IMR-90 (cell line): ENCODE measurements at regions not wholly inside any gene's neighbourhood (a gene's known extent, or its start where the extent isn't known, plus 50 kb on each side); places are given as distances from the start of the nearest gene placed in this dataset.

Experiments
- ATAC-seq: fragments of 200-7000 bp; cut with Tn5 transposase; 2 replicates; pipeline ENCODE4 v1.9.1; 2020; ENCODE audit warnings: low read depth, mild to moderate bottlenecking, moderate library complexity
- BruUV-seq: library from RNA; stranded (reverse); fragments of 400-500 nt; replicated peaks from 2 replicates; lab custom pipeline; 2021; lab: Mats Ljungman, UMichigan
- CTCF ChIA-PET: fragments of 300-600 bp; formaldehyde crosslinking; extraction: SDS; loops from one replicate; lab custom pipeline; 2021; ENCODE audit warnings: antibody characterized with exemption; lab: Yijun Ruan, JAX
- POLR2A ChIA-PET: fragments of 300-600 bp; sonication (Branson Sonifier 250); formaldehyde crosslinking; loops from one replicate; lab custom pipeline; 2022; ENCODE audit warnings: antibody characterized with exemption; ENCODE audit not compliant: unreplicated experiment; lab: Charles Lee
- DNase-seq: peaks from one replicate; pipeline ENCODE4 v3.0.0; 2013
- H2AFZ ChIP-seq: replicated peaks from 2 replicates; pipeline ENCODE3; 2013; ENCODE audit warnings: low read length, mild to moderate bottlenecking; ENCODE audit not compliant: poor library complexity
- H2AK5ac ChIP-seq: 2 replicates; pipeline ENCODE4 v1.6.1; 2013; ENCODE audit warnings: low read depth, low read length, inconsistent platforms
- H2AK9ac ChIP-seq: replicated peaks from 2 replicates; pipeline ENCODE3; 2013; ENCODE audit warnings: mild to moderate bottlenecking, low read depth, low read length, moderate library complexity; ENCODE audit not compliant: poor library complexity
- H2BK120ac ChIP-seq: 2 replicates; pipeline ENCODE4 v1.6.1; 2013; ENCODE audit warnings: low read depth, low read length, inconsistent platforms
- H2BK15ac ChIP-seq: 3 replicates; pipeline ENCODE4 v1.6.1; 2013; ENCODE audit warnings: low read depth, low read length, inconsistent platforms
- H2BK20ac ChIP-seq: 2 replicates; pipeline ENCODE4 v1.6.1; 2013; ENCODE audit warnings: low read depth, mild to moderate bottlenecking, inconsistent platforms, low read length, moderate library complexity
- H2BK5ac ChIP-seq: 2 replicates; pipeline ENCODE4 v1.6.1; 2013; ENCODE audit warnings: mild to moderate bottlenecking, low read depth, low read length, inconsistent platforms; ENCODE audit not compliant: poor library complexity, severe bottlenecking
- H3K14ac ChIP-seq: replicated peaks from 2 replicates; pipeline ENCODE4 v1.6.1; 2013; ENCODE audit warnings: low read depth, low read length, inconsistent platforms
- H3K18ac ChIP-seq: 2 replicates; pipeline ENCODE4 v1.6.1; 2013; ENCODE audit warnings: low read depth, low read length, control low read depth
- H3K23ac ChIP-seq: 2 replicates; pipeline ENCODE4 v1.6.1; 2013; ENCODE audit warnings: low read depth, low read length, inconsistent platforms
- H3K27ac ChIP-seq: 2 replicates; pipeline ENCODE4 v1.5.1; 2013; ENCODE audit warnings: mild to moderate bottlenecking, control low read depth, low read length; ENCODE audit not compliant: insufficient read depth
- H3K27me3 ChIP-seq: 2 replicates; pipeline ENCODE4 v1.6.1; 2013; ENCODE audit warnings: low read length; ENCODE audit not compliant: control insufficient read depth, insufficient read depth
- H3K36me3 ChIP-seq: 2 replicates; pipeline ENCODE4 v1.6.1; 2013; ENCODE audit warnings: low read length, mixed read lengths; ENCODE audit not compliant: control insufficient read depth, insufficient read depth
- H3K4ac ChIP-seq: 2 replicates; pipeline ENCODE4 v1.6.1; 2013; ENCODE audit warnings: low read depth, low read length, inconsistent platforms
- H3K4me1 ChIP-seq: 2 replicates; pipeline ENCODE4 v1.6.1; 2013; ENCODE audit warnings: low read length, mixed read lengths; ENCODE audit not compliant: control insufficient read depth, insufficient read depth
- H3K4me2 ChIP-seq: 2 replicates; pipeline ENCODE4 v1.6.1; 2013; ENCODE audit warnings: low read depth, mild to moderate bottlenecking, control low read depth, low read length, moderate library complexity
- H3K4me3 ChIP-seq: 2 replicates; pipeline ENCODE4 v1.5.1; 2013; ENCODE audit warnings: low read depth, mild to moderate bottlenecking, control low read depth, low read length, moderate library complexity; ENCODE audit not compliant: insufficient read depth
- H3K56ac ChIP-seq: 2 replicates; pipeline ENCODE4 v1.6.1; 2013; ENCODE audit warnings: low read length, inconsistent platforms; ENCODE audit not compliant: insufficient read depth; ENCODE audit errors: extremely low read depth
- H3K79me1 ChIP-seq, 2 experiments: 2 replicates each; pipeline ENCODE4 v1.6.1; 2013; ENCODE audit warnings: low read length in 2 of 2, inconsistent platforms in 1 of 2, low read depth in 1 of 2
- H3K9ac ChIP-seq: 2 replicates; pipeline ENCODE4 v1.6.1; 2013; ENCODE audit warnings: low read depth, low read length, control low read depth
- H3K9me1 ChIP-seq: 2 replicates; pipeline ENCODE4 v1.6.1; 2013; ENCODE audit warnings: low read length, inconsistent platforms; ENCODE audit not compliant: insufficient read depth
- H3K9me3 ChIP-seq: 2 replicates; pipeline ENCODE4 v1.6.1; 2013; ENCODE audit warnings: low read length; ENCODE audit not compliant: control insufficient read depth, insufficient read depth
- H4K20me1 ChIP-seq: 2 replicates; pipeline ENCODE4 v1.6.1; 2013; ENCODE audit warnings: low read length, inconsistent platforms; ENCODE audit not compliant: insufficient read depth
- H4K5ac ChIP-seq: 2 replicates; pipeline ENCODE4 v1.6.1; 2013; ENCODE audit warnings: mild to moderate bottlenecking, low read depth, low read length, control low read depth
- H4K8ac ChIP-seq, 2 experiments: 2 replicates each; pipeline ENCODE4 v1.6.1; 2013; ENCODE audit warnings: low read depth in 2 of 2, low read length in 2 of 2, control low read depth in 1 of 2, inconsistent platforms in 1 of 2
- H4K91ac ChIP-seq: 2 replicates; pipeline ENCODE4 v1.6.1; 2013; ENCODE audit warnings: low read depth, low read length, inconsistent platforms; ENCODE audit not compliant: insufficient read depth
- CHD1 ChIP-seq: IDR thresholded peaks from 2 replicates; pipeline ENCODE4 v1.6.1; 2012; ENCODE audit warnings: low read depth, low read length, improper control_type of control experiment
- FOS ChIP-seq: fragments of 150-350 bp; IDR thresholded peaks from 2 replicates; pipeline ENCODE4 v1.6.1; 2016; ENCODE audit warnings: low read depth, low read length
- MAFK ChIP-seq: IDR thresholded peaks from 2 replicates; pipeline ENCODE4 v1.6.1; 2012; ENCODE audit warnings: low read depth, low read length, improper control_type of control experiment
- RAD21 ChIP-seq: IDR thresholded peaks from 2 replicates; pipeline ENCODE4 v1.6.1; 2012; ENCODE audit warnings: low read length, improper control_type of control experiment
- WGBS, 2 experiments: methylation state at CpG; one replicate each; pipeline versions ENCODE4 v1.1.5 to v1.1.7; 2013; ENCODE audit warnings: missing lambda C conversion rate in 2 of 2; ENCODE audit not compliant: insufficient read length in 1 of 2; ENCODE audit errors: extremely low coverage in 2 of 2; 5-methylcytosine and 5-hydroxymethylcytosine counted together
- dilution Hi-C: fragments of 300-500 bp; cut with HindIII; formaldehyde crosslinking; loops from one replicate; pipeline ENCODE4 v1.14.3; 2018; ENCODE audit warnings: low sequenced_read_pairs; ENCODE audit not compliant: unreplicated experiment
- in situ Hi-C: fragments of 300-500 bp; cut with MboI; formaldehyde crosslinking; loops from 3 replicates; pipeline ENCODE4 v1.14.3; 2019; ENCODE audit warnings: low sequenced_read_pairs, inconsistent platforms, mixed read lengths
- intact Hi-C: fragments of 100-400 bp; cut with micrococcal nuclease; formaldehyde crosslinking; loops from 2 replicates; pipeline ENCODE4 v1.10.0; 2022

DNA sequence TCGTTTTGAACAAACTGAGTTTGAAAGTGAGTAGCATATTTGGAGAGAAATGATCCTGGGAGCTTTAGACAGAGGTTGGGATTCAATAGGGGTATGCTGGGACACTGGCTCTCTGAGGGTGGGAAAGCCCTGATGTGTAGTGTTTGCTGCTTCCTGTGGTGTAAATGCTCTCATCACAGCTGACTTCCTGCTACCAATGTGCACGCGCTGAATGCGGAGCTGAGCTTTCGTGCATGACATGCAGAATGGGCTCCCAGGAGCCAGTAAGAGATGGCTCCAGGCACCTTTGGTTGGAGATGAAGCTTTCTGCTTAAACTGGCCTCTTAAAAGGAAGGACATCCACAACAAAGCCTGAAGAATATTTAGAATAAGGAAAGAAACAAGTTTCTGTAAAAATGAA, 224.1 kb upstream of the CCDC150 start:
- Histone ChIP-seq H3K18ac (no peak overlapping the region), H3K27ac (no peak overlapping the region), H2BK15ac (no peak overlapping the region), H4K8ac (no peak overlapping the region), H2AK5ac (no peak overlapping the region), H3K4me3 (no peak overlapping the region), H2BK20ac (no peak overlapping the region), H2AK9ac (no peak overlapping the region), H4K20me1 (no peaks in the 10 kb centered on the region), H4K5ac (no peak overlapping the region), H3K23ac (no peak overlapping the region), H3K9me1 (peaks cover 3% of the 10 kb centered on the region), H3K9ac (no peak overlapping the region), H3K27me3 (no peaks in the 10 kb centered on the region), H3K79me1 (no peaks in the 10 kb centered on the region), H3K36me3 (no peaks in the 10 kb centered on the region), H4K91ac (no peak overlapping the region), H2BK5ac (no peak overlapping the region), H2AFZ (no peak overlapping the region), H3K56ac (no peak overlapping the region), H3K9me3 (no peaks in the 10 kb centered on the region), H2BK120ac (no peak overlapping the region), H3K14ac (no peak overlapping the region), H3K4me1 (no peaks in the 10 kb centered on the region), H3K4me2 (no peak overlapping the region), H3K4ac (no peak overlapping the region)
- dilution Hi-C loops (no loop called here), in situ Hi-C loops (no loop called here), intact Hi-C loops (no loop called here)
- TF ChIP-seq MAFK = no peak
- TF ChIP-seq CHD1 = no peak
- TF ChIP-seq RAD21 = no peak
- no peak for TF ChIP-seq FOS
- WGBS, 2 experiments = 0% methylated on average over 1 of the region's 5 CpGs; no CpG with 5 or more reads in 1 of the 2 experiments
- no TSS peak for BruUV-seq
- CTCF ChIA-PET = no interaction called here
- POLR2A ChIA-PET = no interaction called here
- no peak for ATAC-seq
- no peak for DNase-seq
